WERI-Rb-1 (cell line): ENCODE measurements at regions not wholly inside any gene's neighbourhood (a gene's known extent, or its start where the extent isn't known, plus 50 kb on each side); places are given as distances from the start of the nearest gene placed in this dataset.

ENCODE experiments used
- DNase-seq: peaks from one replicate; pipeline ENCODE4 v3.0.0-alpha.2; 2020
- H3K27ac ChIP-seq: fragments of 250-450 bp; sonication (Bioruptor Pico); 2 replicates; pipeline ENCODE4 v1.5.1; 2020; ENCODE audit warnings: mild to moderate bottlenecking, moderate library complexity
- H3K27me3 ChIP-seq: fragments of 250-450 bp; sonication (Bioruptor Pico); 2 replicates; pipeline ENCODE4 v1.5.1; 2021; ENCODE audit warnings: mild to moderate bottlenecking, low read depth, moderate library complexity; ENCODE audit not compliant: insufficient read depth, severe bottlenecking
- H3K36me3 ChIP-seq: fragments of 250-450 bp; sonication (Bioruptor Pico); 2 replicates; pipeline ENCODE4 v1.5.1; 2020; ENCODE audit warnings: mild to moderate bottlenecking, moderate library complexity
- H3K4me3 ChIP-seq: 2 replicates; pipeline ENCODE4 v1.5.1; 2011; ENCODE audit warnings: low read depth, mild to moderate bottlenecking, control low read depth, low read length
- H3K9me3 ChIP-seq: fragments of 250-450 bp; sonication (Bioruptor Pico); 2 replicates; pipeline ENCODE4 v1.5.1; 2021; ENCODE audit warnings: mild to moderate bottlenecking, moderate library complexity; ENCODE audit not compliant: severe bottlenecking
- TF ChIP-seq, protein P1 (sequence below): IDR thresholded peaks from 2 replicates; pipeline ENCODE4 v1.5.1; 2011; ENCODE audit warnings: low read depth, mild to moderate bottlenecking, control low read depth, inconsistent platforms, low read length

DNA sequence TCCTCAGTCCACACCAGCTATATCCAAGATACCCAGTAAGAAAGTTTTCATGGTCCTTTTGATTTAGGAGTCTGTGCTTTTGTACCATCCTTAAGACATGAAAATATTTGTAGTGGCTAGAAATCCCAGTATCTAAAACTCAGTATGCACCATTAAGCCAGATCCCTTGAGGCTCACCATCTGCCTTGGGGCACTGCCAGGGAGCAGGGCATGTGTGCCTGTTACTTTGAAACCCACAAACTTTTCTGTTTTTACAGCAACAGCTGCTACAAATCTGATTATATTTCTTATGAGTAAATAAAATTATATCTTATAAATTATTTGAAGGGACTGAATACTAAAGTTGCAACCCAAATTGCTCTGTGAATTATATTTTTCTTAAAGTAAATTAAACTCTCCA is 290.5 kb upstream of the MANEA start:
- no peaks in the 10 kb centered on the region for H3K9me3 ChIP-seq
- H3K36me3 ChIP-seq, result no peaks in the 10 kb centered on the region
- H3K4me3 ChIP-seq, result no peak overlapping the region
- TF ChIP-seq, protein P1, sequence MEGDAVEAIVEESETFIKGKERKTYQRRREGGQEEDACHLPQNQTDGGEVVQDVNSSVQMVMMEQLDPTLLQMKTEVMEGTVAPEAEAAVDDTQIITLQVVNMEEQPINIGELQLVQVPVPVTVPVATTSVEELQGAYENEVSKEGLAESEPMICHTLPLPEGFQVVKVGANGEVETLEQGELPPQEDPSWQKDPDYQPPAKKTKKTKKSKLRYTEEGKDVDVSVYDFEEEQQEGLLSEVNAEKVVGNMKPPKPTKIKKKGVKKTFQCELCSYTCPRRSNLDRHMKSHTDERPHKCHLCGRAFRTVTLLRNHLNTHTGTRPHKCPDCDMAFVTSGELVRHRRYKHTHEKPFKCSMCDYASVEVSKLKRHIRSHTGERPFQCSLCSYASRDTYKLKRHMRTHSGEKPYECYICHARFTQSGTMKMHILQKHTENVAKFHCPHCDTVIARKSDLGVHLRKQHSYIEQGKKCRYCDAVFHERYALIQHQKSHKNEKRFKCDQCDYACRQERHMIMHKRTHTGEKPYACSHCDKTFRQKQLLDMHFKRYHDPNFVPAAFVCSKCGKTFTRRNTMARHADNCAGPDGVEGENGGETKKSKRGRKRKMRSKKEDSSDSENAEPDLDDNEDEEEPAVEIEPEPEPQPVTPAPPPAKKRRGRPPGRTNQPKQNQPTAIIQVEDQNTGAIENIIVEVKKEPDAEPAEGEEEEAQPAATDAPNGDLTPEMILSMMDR, result no peak
- DNase-seq, result no peak
- H3K27ac ChIP-seq, result no peak overlapping the region
- H3K27me3 ChIP-seq, result no peaks in the 10 kb centered on the region

GRCh38 chr6:95288251-95288650 is 289.1 kb upstream of the MANEA start:
- TF ChIP-seq, protein P1, result no peak
- H3K4me3 ChIP-seq, result no peak overlapping the region
- H3K27me3 ChIP-seq, result no peaks in the 10 kb centered on the region
- H3K27ac ChIP-seq, result peak overlapping the region; percentile 52
- DNase-seq, result no peak
- H3K36me3 ChIP-seq, result no peaks in the 10 kb centered on the region
- H3K9me3 ChIP-seq, result no peaks in the 10 kb centered on the region

DNA sequence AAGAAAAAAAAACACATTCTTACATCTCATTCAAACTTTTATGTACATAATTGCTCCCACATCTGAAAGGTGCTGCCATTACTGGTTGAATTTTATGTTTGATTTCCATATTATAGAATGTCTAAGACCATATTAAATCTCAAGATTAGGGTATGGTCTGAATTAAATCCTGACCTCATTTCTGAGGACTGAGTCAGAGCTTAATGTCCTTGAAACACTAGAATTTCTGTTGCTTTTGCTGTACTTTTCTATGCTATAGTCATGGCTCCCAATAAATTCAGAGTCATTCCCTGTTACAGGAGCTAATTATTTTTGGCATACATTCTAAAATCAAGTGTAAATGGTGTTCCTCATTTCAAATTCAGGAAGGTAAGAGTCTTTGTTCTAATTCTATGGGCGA is 285.3 kb upstream of the MANEA start:
- Histone ChIP-seq H3K27ac (no peak overlapping the region), H3K36me3 (no peaks in the 10 kb centered on the region), H3K9me3 (no peaks in the 10 kb centered on the region), H3K27me3 (no peaks in the 10 kb centered on the region), H3K4me3 (no peak overlapping the region)
- DNase-seq, result no peak
- TF ChIP-seq, protein P1, result no peak

- no peaks in the 10 kb centered on the region for H3K9me3 ChIP-seq
- no peak overlapping the region for H3K4me3 ChIP-seq
- DNase-seq, result no peak
- TF ChIP-seq, protein P1, result no peak
- no peaks in the 10 kb centered on the region for H3K36me3 ChIP-seq
- no peak overlapping the region for H3K27ac ChIP-seq
- no peaks in the 10 kb centered on the region for H3K27me3 ChIP-seq
Measured at GRCh38 chr6:95293257-95293656, 284.1 kb upstream of the MANEA start.

DNA sequence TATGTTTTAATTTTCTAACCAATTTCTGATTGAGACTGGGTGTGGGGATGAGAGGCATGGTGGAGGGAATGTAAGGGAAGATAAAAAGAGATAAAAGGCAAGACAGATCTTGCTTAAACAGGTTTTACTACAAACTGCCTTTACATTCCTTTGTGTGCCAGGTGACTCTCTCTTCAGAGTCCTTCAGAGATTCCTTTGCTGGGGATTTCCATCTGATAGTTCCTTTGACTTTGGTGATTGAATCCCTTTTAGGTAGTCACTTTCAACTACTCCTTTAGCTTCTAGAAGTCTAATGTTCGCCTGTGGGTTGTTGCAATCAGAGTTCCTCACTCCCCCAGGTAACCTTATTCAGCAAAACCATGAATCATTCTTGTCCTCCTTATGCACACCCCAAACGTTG is 283.3 kb upstream of the MANEA start:
- H3K27ac ChIP-seq, result no peak overlapping the region
- H3K27me3 ChIP-seq, result no peaks in the 10 kb centered on the region
- DNase-seq, result no peak
- H3K36me3 ChIP-seq, result no peaks in the 10 kb centered on the region
- TF ChIP-seq, protein P1, result no peak
- H3K4me3 ChIP-seq, result no peak overlapping the region
- H3K9me3 ChIP-seq, result no peaks in the 10 kb centered on the region

DNA sequence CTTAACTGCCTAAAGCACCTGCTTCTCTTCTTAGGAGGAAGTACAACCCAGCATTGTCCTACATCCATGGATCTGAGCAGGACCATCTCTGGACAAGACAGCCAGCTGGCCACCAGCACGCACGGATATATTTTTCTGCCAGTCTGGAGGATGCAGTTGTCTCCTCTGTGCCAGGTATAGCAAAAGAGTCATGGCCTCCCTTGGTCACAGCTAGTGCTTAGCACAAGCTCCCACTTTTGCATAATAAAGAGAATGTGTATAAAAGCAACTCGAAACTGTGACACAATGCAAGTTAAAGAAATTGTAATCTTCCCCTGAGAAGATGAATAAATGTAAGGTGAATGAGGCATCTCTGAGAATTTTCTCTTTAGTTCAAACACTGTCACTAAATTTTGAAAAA is 267.8 kb upstream of the MANEA start:
- Histone ChIP-seq H3K4me3 (no peak overlapping the region), H3K9me3 (no peaks in the 10 kb centered on the region), H3K27me3 (no peaks in the 10 kb centered on the region), H3K36me3 (no peaks in the 10 kb centered on the region), H3K27ac (no peak overlapping the region)
- TF ChIP-seq, protein P1, result no peak
- DNase-seq, result no peak
